ENCODE measurements at regions not wholly inside any gene's neighbourhood (a gene's known extent, or its start where the extent isn't known, plus 50 kb on each side); places are given as distances from the start of the nearest gene placed in this dataset.
A peak's percentile ranks its signal among the peaks of the same experiment; 100 is the strongest.

DNA sequence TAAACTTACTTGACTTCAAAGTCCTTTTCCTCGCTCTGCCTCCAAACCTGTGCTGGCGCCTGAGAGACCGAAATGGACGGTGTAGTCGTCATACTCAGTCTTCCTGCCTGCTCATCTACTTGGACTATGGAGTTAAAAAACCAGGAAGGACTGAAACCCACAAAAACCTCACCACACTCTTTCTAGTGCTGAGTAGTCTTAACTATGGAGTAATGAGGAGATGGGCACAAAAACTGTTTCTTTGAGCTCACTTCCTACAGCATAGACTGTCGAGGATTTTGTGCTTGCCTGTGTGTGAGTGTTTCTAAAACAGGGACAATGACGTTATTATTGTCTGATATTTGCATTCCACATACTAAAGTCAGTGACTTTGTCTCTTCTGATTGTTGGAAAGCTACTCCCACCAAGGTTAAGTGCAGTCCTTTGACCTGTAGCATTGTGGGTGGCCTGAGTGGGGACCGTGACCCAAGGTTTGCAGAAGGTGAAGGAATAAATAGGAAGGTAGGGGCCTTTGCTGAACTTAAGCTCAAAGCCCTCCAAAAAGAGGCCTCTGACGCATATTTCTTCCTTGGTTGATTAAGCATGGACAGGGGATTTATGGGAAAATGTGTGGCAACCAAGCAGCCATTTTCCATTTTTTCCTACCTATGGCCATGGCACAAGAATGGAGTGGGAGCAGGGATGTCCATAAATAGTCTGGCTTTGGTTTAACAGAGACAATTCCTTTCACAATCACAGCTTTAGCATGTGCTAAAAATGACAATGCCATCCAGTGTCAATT, 109.6 kb downstream of the ZBTB18 start:
- H3K27me3 ChIP-seq (replicated peaks; ENCODE audit: insufficient read depth) = no peaks in the 10 kb centered on the region
- intact Hi-C loops (cut with DNase I) = loop anchor here (5.0 kb wide), 1 partner anchor 113 kb away; no protein-coding TSS in a partner anchor
- H3K36me3 ChIP-seq = no peaks in the 10 kb centered on the region
- H3K27ac ChIP-seq = no peak overlapping the region
- TF ChIP-seq POLR2AphosphoS5 (IDR thresholded peaks at IDR 0.05) = no peak
- no peak for TF ChIP-seq POLR2A (IDR thresholded peaks at IDR 0.05)
- TF ChIP-seq CTCF (IDR thresholded peaks at IDR 0.05) = no peak
- no peaks in the 10 kb centered on the region for H3K4me1 ChIP-seq (replicated peaks)
- 84% methylated on average over 9 of the region's 9 CpGs for WGBS
- DNase-seq (ENCODE audit: low spot score) = no peak
- H3K9me3 ChIP-seq = no peaks in the 10 kb centered on the region
- H3K4me3 ChIP-seq = no peak overlapping the region

DNA sequence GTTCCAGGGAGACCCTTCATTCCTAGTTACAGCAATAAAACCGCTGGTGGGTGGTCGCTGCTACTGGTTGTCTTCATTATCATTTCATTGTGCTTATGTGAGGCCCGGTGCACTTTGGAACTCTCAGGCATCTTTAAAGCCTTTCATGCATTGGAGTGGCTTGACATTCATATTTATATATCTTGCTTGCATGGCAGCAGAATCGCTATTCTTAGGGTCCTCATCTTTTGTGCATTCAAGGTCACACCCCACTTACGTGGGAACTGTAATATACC, 110.1 kb downstream of the ZBTB18 start:
- intact Hi-C loops (cut with DNase I) = loop anchor here (5.0 kb wide), 1 partner anchor 114 kb away; no protein-coding TSS in a partner anchor

DNA sequence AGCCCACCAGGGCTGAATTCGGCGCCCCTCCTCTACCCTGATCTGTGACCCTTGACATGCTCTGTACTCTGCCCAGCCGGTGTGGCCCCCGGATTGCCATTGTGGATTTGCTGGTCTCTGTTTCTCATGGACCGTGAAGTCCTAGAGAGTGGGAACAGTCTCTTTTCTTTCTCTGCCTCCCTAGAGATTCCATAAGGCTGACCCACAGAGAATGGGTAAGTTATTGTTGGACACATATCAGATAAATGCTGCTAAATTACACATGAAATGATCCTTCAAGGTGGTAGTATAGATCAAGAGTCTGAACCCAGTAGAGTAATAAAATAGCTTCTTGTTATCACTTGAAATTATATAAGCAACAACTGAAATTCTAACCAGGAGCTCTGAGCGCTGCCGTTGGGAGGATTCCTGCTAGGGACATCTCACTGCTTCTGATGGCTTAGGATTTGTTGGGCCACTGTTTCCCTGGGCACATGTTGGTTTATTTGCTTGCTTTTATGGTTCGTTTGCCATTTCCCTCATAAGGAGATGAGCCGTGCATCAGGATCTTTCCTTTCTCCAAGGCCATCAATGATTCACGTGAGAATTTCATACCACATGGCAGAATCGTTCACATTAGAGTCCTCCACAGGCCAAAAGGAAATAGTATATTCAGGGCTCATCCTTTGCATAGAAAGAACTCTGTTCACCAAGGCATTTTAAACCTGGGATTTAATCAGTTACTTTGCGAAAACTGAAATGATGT, 111.9 kb downstream of the ZBTB18 start:
- no peak for DNase-seq (ENCODE audit: low spot score)
- 81% methylated on average over 12 of the region's 12 CpGs for WGBS
- Histone ChIP-seq H3K27me3 (replicated peaks; ENCODE audit: insufficient read depth) (no peaks in the 10 kb centered on the region), H3K27ac (no peak overlapping the region), H3K9me3 (no peaks in the 10 kb centered on the region), H3K4me1 (replicated peaks) (no peaks in the 10 kb centered on the region), H3K36me3 (no peaks in the 10 kb centered on the region), H3K4me3 (no peak overlapping the region)
- no peak for TF ChIP-seq POLR2A (IDR thresholded peaks at IDR 0.05)
- no peak for TF ChIP-seq CTCF (IDR thresholded peaks at IDR 0.05)
- TF ChIP-seq POLR2AphosphoS5 (IDR thresholded peaks at IDR 0.05) = no peak
- intact Hi-C loops (cut with DNase I) = loop anchor here (5.0 kb wide), 1 partner anchor 116 kb away; no protein-coding TSS in a partner anchor

More for the DNA sequence above, 110.1 kb downstream of the ZBTB18 start:
- H3K9me3 ChIP-seq = no peaks in the 10 kb centered on the region
- no peak overlapping the region for H3K27ac ChIP-seq
- H3K4me1 ChIP-seq (replicated peaks) = no peaks in the 10 kb centered on the region
- TF ChIP-seq CTCF (IDR thresholded peaks at IDR 0.05) (no peak), POLR2AphosphoS5 (IDR thresholded peaks at IDR 0.05) (no peak), POLR2A (IDR thresholded peaks at IDR 0.05) (no peak)
- WGBS = 51% methylated on average over 5 of the region's 5 CpGs
- H3K36me3 ChIP-seq = no peaks in the 10 kb centered on the region
- no peak for DNase-seq (ENCODE audit: low spot score)
- no peaks in the 10 kb centered on the region for H3K27me3 ChIP-seq (replicated peaks; ENCODE audit: insufficient read depth)
- no peak overlapping the region for H3K4me3 ChIP-seq

DNA sequence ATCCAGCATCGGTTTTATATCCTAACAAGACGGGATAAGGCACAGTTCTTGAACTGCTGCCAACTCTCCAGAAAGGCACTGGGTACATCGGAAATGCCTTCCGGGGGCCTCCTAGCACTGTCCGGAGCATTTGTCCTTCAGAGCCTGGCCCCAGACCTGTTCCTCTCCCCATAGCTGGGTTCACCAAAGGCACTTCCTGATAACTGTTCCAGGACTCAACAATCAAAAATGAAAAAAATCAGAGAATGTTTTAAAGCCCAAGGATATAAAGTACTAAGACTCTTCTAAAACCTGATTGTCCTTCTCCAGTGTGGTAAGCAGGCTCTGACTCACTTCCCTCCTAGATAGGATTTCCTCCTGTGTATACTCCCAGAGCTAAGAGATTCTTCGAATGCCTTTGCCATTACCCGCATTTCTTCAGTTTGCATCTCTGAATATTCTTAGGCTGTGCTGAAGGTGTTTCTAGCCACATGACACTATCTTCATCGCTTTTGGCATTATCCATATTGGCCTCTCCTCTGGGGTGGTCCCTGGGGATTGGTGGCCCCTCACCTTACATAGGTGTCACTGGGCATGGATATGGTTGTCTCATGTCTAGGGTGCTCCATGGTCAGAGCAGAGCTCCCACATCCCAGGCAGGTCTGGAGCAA, 112.9 kb downstream of the ZBTB18 start:
- intact Hi-C loops (cut with DNase I) = loop anchor here (5.0 kb wide), 1 partner anchor 117 kb away; no protein-coding TSS in a partner anchor
- H3K4me3 ChIP-seq = no peak overlapping the region
- H3K9me3 ChIP-seq = no peaks in the 10 kb centered on the region
- DNase-seq (ENCODE audit: low spot score) = no peak
- WGBS = 46% methylated on average over 8 of the region's 8 CpGs
- no peaks in the 10 kb centered on the region for H3K36me3 ChIP-seq
- TF ChIP-seq POLR2AphosphoS5 (IDR thresholded peaks at IDR 0.05) (peak; percentile 9), CTCF (IDR thresholded peaks at IDR 0.05) (no peak), POLR2A (IDR thresholded peaks at IDR 0.05) (no peak)
- no peak overlapping the region for H3K27ac ChIP-seq
- H3K4me1 ChIP-seq (replicated peaks) = no peaks in the 10 kb centered on the region
- H3K27me3 ChIP-seq (replicated peaks; ENCODE audit: insufficient read depth) = no peaks in the 10 kb centered on the region

All from prostate gland (tissue), 2 donors.